Right cardiac atrium (tissue), 5 donors: ENCODE measurements at regions not wholly inside any gene's neighbourhood (a gene's known extent, or its start where the extent isn't known, plus 50 kb on each side); places are given as distances from the start of the nearest gene placed in this dataset.

Experiments
- ATAC-seq, 2 donors: fragments of 200-7000 bp; cut with Tn5 transposase; one replicate each; pipeline versions ENCODE4 v1.8.0 to v1.9.1; 2020; ENCODE audit warnings: moderate library complexity in 2 of 2, mild to moderate bottlenecking in 1 of 2
- DNase-seq, 3 donors: peaks; one replicate each; pipeline ENCODE4 v3.0.0-alpha.2; 2020
- H3K27ac ChIP-seq: one replicate; pipeline ENCODE4 v1.5.1; 2013; ENCODE audit warnings: mild to moderate bottlenecking, low read length, control low read depth, moderate library complexity
- H3K27me3 ChIP-seq: one replicate; pipeline ENCODE4 v1.6.1; 2013; ENCODE audit not compliant: control insufficient read depth, insufficient read depth
- H3K4me1 ChIP-seq: one replicate; pipeline ENCODE4 v1.6.1; 2013; ENCODE audit warnings: low read length; ENCODE audit not compliant: control insufficient read depth, insufficient read depth
- H3K4me3 ChIP-seq: one replicate; pipeline ENCODE4 v1.5.1; 2013; ENCODE audit warnings: low read length, control low read depth
- H3K9me3 ChIP-seq: one replicate; pipeline ENCODE4 v1.6.1; 2013; ENCODE audit warnings: low read length; ENCODE audit not compliant: control insufficient read depth
- WGBS: extraction: QIAGEN DNeasy Blood & Tissue Kit; methylation state at CpG from one replicate; pipeline ENCODE4 v1.1.7; 2013; 5-methylcytosine and 5-hydroxymethylcytosine counted together
- intact Hi-C, 4 donors: fragments of 100-400 bp; cut with DNase I; formaldehyde crosslinking; loops; one replicate each; pipeline versions ENCODE4 v1.11.0 to v1.14.0; 2022 to 2023
- donor health status: healthy with polysubstance abuse.
- donor health status: DM: no; HTN: yes; CAD: no.
- donor health status: DM: no; HTN: no; CAD: no.
- donor health status: DM: no; HTN: yes; CAD: no; lungs with severe emphysema.
- donor health status: DM: yes; HTN: yes; CAD: no.

DNA sequence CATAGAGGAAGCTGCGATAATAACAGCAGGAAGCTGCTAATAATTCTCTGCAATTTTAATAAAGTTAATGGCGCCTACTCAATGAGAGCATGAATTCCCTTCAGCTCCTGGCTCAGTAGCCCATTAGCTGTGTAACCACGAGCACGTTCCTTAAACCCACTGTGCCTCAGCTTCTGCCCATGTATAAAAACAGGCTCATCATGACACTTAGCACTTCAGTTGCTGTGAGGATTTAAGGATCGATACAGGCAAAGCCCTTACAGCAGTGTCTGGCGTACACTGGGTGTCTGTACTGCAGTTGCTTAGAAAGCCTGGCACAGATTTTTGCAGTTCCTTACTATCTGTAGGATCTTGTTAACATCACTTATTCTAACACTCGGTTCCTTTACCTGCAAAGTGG is 673.4 kb upstream of the ARGLU1 start:
- Histone ChIP-seq H3K9me3 (no peaks in the 10 kb centered on the region), H3K27ac (no peak overlapping the region), H3K27me3 (no peaks in the 10 kb centered on the region), H3K4me1 (no peaks in the 10 kb centered on the region), H3K4me3 (no peak overlapping the region)
- ATAC-seq (no peak), DNase-seq (no peak)
- intact Hi-C loops, result no loop called here
- WGBS, result 84% methylated on average over 7 of the region's 7 CpGs

DNA sequence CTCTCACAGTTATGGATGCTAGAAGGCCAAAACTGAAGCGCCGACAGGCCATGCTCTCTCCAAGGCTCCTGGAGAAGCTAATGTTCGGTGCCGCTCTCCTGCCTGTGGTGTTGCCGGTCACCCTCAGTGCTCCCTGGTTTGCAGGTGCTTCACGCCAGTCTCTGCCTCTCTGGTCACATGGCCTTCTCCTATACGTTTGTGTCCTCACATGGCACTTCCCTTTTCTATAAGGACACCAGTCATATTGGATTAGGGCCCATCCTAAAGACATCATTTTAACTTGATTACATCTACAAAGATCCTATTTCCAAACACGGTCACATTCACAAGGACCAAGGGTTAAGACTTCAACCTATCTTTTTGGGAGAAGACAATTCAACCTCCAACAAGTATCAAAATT is 671.3 kb upstream of the ARGLU1 start:
- no peak overlapping the region for H3K27ac ChIP-seq
- no peak overlapping the region for H3K4me3 ChIP-seq
- ATAC-seq, result no peak
- no peaks in the 10 kb centered on the region for H3K4me1 ChIP-seq
- H3K27me3 ChIP-seq, result no peaks in the 10 kb centered on the region
- 78% methylated on average over 8 of the region's 8 CpGs for WGBS
- no peaks in the 10 kb centered on the region for H3K9me3 ChIP-seq
- no peak for DNase-seq
- intact Hi-C loops, result no loop called here

GRCh38 chr13:107238262-107238981 is 670.5 kb upstream of the ARGLU1 start:
- no peak overlapping the region for H3K27ac ChIP-seq
- ATAC-seq, result no peak
- WGBS, result 72% methylated on average over 6 of the region's 6 CpGs
- H3K4me3 ChIP-seq, result no peak overlapping the region
- intact Hi-C loops, result no loop called here
- no peaks in the 10 kb centered on the region for H3K9me3 ChIP-seq
- H3K27me3 ChIP-seq, result no peaks in the 10 kb centered on the region
- H3K4me1 ChIP-seq, result no peaks in the 10 kb centered on the region
- DNase-seq, result no peak

DNA sequence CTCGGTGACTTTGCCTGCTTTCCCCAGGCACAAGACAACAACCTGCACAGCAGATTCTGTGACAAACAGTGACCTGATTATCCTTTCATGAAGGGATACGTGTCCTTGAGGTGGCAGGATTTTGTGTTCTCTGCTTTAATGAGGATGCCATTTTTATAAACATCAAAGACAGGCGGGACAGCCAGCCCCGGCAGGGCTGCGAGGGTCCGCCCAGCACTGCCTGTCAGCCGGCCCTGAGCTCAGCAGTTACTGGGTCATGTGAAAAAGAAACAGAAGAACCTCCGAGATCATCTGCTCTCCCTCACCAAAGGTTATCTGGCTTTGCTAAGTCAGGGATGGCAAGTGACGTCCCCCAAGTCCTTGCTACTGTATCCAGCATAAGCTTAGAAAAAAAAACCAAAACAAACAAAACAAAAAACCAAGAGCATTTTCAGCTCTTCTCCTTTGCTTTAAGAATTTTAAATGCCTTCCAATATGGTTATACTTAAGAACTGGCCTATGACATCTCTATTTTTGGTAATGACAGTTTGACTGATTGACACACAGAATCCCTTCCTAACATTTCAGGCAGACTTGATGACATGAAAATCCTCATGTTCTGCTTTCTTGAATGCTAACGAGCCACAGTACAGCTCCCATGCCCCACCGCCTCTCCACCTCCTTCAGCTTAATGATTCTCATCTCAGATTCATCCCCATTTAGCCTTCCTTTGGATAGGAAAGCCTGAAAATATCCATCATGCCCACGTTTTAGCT is 666.6 kb upstream of the ARGLU1 start:
- Histone ChIP-seq H3K4me1 (no peaks in the 10 kb centered on the region), H3K9me3 (no peaks in the 10 kb centered on the region), H3K27ac (no peak overlapping the region), H3K27me3 (no peaks in the 10 kb centered on the region), H3K4me3 (no peak overlapping the region)
- no peak for DNase-seq
- no peak for ATAC-seq
- intact Hi-C loops, result no loop called here
- 43% methylated on average over 12 of the region's 12 CpGs for WGBS

GRCh38 chr13:107233541-107233940 is 665.6 kb upstream of the ARGLU1 start:
- 90% methylated on average over 2 of the region's 2 CpGs for WGBS
- Histone ChIP-seq H3K27me3 (no peaks in the 10 kb centered on the region), H3K4me1 (no peaks in the 10 kb centered on the region), H3K4me3 (no peak overlapping the region), H3K27ac (no peak overlapping the region), H3K9me3 (no peaks in the 10 kb centered on the region)
- no peak for DNase-seq
- no peak for ATAC-seq
- intact Hi-C loops, result no loop called here

GRCh38 chr13:107231944-107232343 is 664.0 kb upstream of the ARGLU1 start:
- no peak for ATAC-seq
- no peak overlapping the region for H3K27ac ChIP-seq
- H3K27me3 ChIP-seq, result no peaks in the 10 kb centered on the region
- H3K4me3 ChIP-seq, result no peak overlapping the region
- intact Hi-C loops, result no loop called here
- no peak for DNase-seq
- H3K4me1 ChIP-seq, result no peaks in the 10 kb centered on the region
- WGBS, result 61% methylated on average over 7 of the region's 7 CpGs
- H3K9me3 ChIP-seq, result no peaks in the 10 kb centered on the region

- Histone ChIP-seq H3K9me3 (no peaks in the 10 kb centered on the region), H3K27me3 (no peaks in the 10 kb centered on the region), H3K27ac (no peak overlapping the region), H3K4me3 (no peak overlapping the region), H3K4me1 (no peaks in the 10 kb centered on the region)
- intact Hi-C loops, result no loop called here
- ATAC-seq, result no peak
- DNase-seq, result no peak
These were observed 655.9 kb upstream of the ARGLU1 start for GRCh38 chr13:107223867-107224266.

- Histone ChIP-seq H3K27me3 (no peaks in the 10 kb centered on the region), H3K9me3 (no peaks in the 10 kb centered on the region), H3K27ac (no peak overlapping the region), H3K4me1 (no peaks in the 10 kb centered on the region), H3K4me3 (no peak overlapping the region)
- intact Hi-C loops, result no loop called here
- ATAC-seq (no peak), DNase-seq (no peak)
- WGBS, result 96% methylated on average over 3 of the region's 3 CpGs
These were observed 654.7 kb upstream of the ARGLU1 start for GRCh38 chr13:107222597-107222996.

DNA sequence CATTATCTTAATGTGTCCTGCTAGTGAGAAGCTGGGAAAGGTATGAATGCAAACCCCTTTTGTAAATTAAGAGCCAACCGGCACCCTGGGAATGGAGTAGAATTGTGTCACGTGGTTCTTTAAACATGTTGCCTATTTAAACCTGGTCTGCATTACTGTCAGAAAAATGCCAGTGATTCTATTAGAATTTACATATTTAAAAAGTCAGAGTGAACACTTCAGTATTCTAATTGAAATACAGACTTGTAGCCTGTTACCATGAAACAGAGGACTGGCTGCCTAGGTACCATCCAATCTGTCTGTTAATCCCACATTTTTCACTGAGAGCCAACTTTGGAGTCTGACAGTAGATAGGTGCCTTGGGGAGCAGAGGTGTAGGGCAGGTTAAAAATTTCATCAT is 652.3 kb upstream of the ARGLU1 start:
- no peak overlapping the region for H3K27ac ChIP-seq
- intact Hi-C loops, result no loop called here
- H3K4me3 ChIP-seq, result no peak overlapping the region
- H3K4me1 ChIP-seq, result no peaks in the 10 kb centered on the region
- no peaks in the 10 kb centered on the region for H3K9me3 ChIP-seq
- no peak for DNase-seq
- 81% methylated on average over 2 of the region's 2 CpGs for WGBS
- ATAC-seq, result no peak
- H3K27me3 ChIP-seq, result no peaks in the 10 kb centered on the region

DNA sequence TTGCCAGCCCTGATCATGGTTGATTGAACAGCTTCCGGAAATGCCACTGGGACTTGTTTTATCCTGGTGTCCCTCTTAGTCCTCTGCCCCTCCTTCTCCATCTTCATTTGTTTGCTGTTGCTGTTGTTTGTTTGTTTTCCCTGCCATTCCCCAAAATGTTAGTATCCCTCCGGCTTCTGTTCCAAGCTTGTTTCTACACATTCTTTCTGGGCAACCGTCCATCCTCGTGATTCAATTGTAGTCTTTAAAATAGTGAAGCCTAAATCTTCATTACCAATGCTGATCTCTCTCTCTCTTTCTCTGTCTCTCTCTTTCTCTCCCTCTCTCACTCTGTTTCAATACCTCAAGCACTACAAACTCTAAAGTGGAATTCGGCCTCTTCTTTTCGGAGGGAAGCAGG is 649.3 kb upstream of the ARGLU1 start:
- no peak overlapping the region for H3K27ac ChIP-seq
- H3K9me3 ChIP-seq, result no peaks in the 10 kb centered on the region
- no peaks in the 10 kb centered on the region for H3K4me1 ChIP-seq
- no peaks in the 10 kb centered on the region for H3K27me3 ChIP-seq
- WGBS, result 63% methylated on average over 6 of the region's 6 CpGs
- no peak for DNase-seq
- intact Hi-C loops, result loop anchor here in 1 of 4 donors (10.0 kb wide), 1 partner anchor 938 kb away; no protein-coding TSS in a partner anchor
- no peak overlapping the region for H3K4me3 ChIP-seq
- ATAC-seq, result no peak

GRCh38 chr13:107216046-107216755 is 648.3 kb upstream of the ARGLU1 start:
- intact Hi-C loops, result loop anchor here in 1 of 4 donors (10.0 kb wide), 1 partner anchor 939 kb away; no protein-coding TSS in a partner anchor
- no peaks in the 10 kb centered on the region for H3K27me3 ChIP-seq
- H3K4me3 ChIP-seq, result no peak overlapping the region
- WGBS, result 84% methylated on average over 11 of the region's 11 CpGs
- no peaks in the 10 kb centered on the region for H3K9me3 ChIP-seq
- H3K4me1 ChIP-seq, result no peaks in the 10 kb centered on the region
- DNase-seq (no peak), ATAC-seq (no peak)
- H3K27ac ChIP-seq, result no peak overlapping the region
